GM20000 (cell line): ENCODE measurements at regions not wholly inside any gene's neighbourhood (a gene's known extent, or its start where the extent isn't known, plus 50 kb on each side); places are given as distances from the start of the nearest gene placed in this dataset.

ENCODE experiments used
- DNase-seq: peaks from one replicate; pipeline ENCODE4 v3.0.0; 2012; ENCODE audit warnings: low spot score
- CTCF ChIP-seq: IDR thresholded peaks from 2 replicates; pipeline ENCODE4 v1.5.1; 2012; ENCODE audit warnings: mild to moderate bottlenecking, control low read depth; ENCODE audit errors: extremely low read depth, missing control alignments

- no peak for DNase-seq
- no peak for TF ChIP-seq CTCF
Observed at GRCh38 chr4:1501754-1502500, 95.7 kb upstream of the NKX1-1 start.

- no peak for TF ChIP-seq CTCF
- no peak for DNase-seq
Observed at GRCh38 chr4:1500966-1501753, 94.9 kb upstream of the NKX1-1 start.

GRCh38 chr4:1500231-1500965 is 94.2 kb upstream of the NKX1-1 start:
- TF ChIP-seq CTCF = no peak
- no peak for DNase-seq

- DNase-seq = no peak
- no peak for TF ChIP-seq CTCF
Observed at GRCh38 chr4:1499465-1499864, 93.2 kb upstream of the NKX1-1 start.

GRCh38 chr4:1497189-1497801 is 91.1 kb upstream of the NKX1-1 start:
- DNase-seq = no peak
- no peak for TF ChIP-seq CTCF

- TF ChIP-seq CTCF = no peak
- DNase-seq = no peak
Observed at GRCh38 chr4:1496116-1496642, 89.9 kb upstream of the NKX1-1 start.
